Cardiac muscle cell (in vitro differentiated cells and primary cell): ENCODE measurements at regions not wholly inside any gene's neighbourhood (a gene's known extent, or its start where the extent isn't known, plus 50 kb on each side); places are given as distances from the start of the nearest gene placed in this dataset.

Experiments used
- DNase-seq, 2 donors: peaks; one replicate each; pipeline versions ENCODE4 v3.0.0 to v3.0.0-alpha.2; 2010 to 2017; ENCODE audit warnings: low read depth in 1 of 2, low spot score in 1 of 2
- H3K27ac ChIP-seq: fragments of 200-600 bp; sonication (generic); 2 replicates; pipeline ENCODE4 v1.5.1; 2016
- H3K27me3 ChIP-seq: fragments of 200-600 bp; sonication (generic); 2 replicates; pipeline ENCODE4 v1.6.0; 2016; ENCODE audit warnings: control low read depth
- H3K36me3 ChIP-seq: fragments of 200-600 bp; sonication (generic); 2 replicates; pipeline ENCODE4 v1.5.1; 2016; ENCODE audit warnings: control low read depth
- H3K4me1 ChIP-seq: fragments of 200-600 bp; sonication (generic); 2 replicates; pipeline ENCODE4 v1.8.1; 2017; ENCODE audit warnings: low read depth, mild to moderate bottlenecking, mixed run types
- H3K4me3 ChIP-seq: fragments of 200-600 bp; sonication (generic); 2 replicates; pipeline ENCODE4 v1.5.1; 2016; ENCODE audit warnings: mild to moderate bottlenecking
- H3K9me3 ChIP-seq: fragments of 200-600 bp; sonication (generic); 2 replicates; pipeline ENCODE4 v1.5.1; 2017; ENCODE audit warnings: low read depth, mild to moderate bottlenecking, control low read depth
- CTCF ChIP-seq: IDR thresholded peaks from 2 replicates; pipeline ENCODE4 v1.5.1; 2012; ENCODE audit warnings: low read depth, mild to moderate bottlenecking, low read length

GRCh38 chr14:51487848-51488247, 163.9 kb upstream of the FRMD6 start:
- no peak overlapping the region for H3K27ac ChIP-seq
- H3K4me1 ChIP-seq = no peaks in the 10 kb centered on the region
- no peaks in the 10 kb centered on the region for H3K9me3 ChIP-seq
- DNase-seq = peak in 1 of 2 donors; percentile 40
- no peaks in the 10 kb centered on the region for H3K27me3 ChIP-seq
- H3K36me3 ChIP-seq = no peaks in the 10 kb centered on the region
- TF ChIP-seq CTCF = no peak
- no peak overlapping the region for H3K4me3 ChIP-seq

GRCh38 chr14:51488569-51489220, 163.0 kb upstream of the FRMD6 start:
- Histone ChIP-seq H3K36me3 (no peaks in the 10 kb centered on the region), H3K9me3 (no peaks in the 10 kb centered on the region), H3K4me1 (no peaks in the 10 kb centered on the region), H3K27me3 (no peaks in the 10 kb centered on the region), H3K27ac (no peak overlapping the region), H3K4me3 (no peak overlapping the region)
- no peak for TF ChIP-seq CTCF
- DNase-seq = no peak

DNA sequence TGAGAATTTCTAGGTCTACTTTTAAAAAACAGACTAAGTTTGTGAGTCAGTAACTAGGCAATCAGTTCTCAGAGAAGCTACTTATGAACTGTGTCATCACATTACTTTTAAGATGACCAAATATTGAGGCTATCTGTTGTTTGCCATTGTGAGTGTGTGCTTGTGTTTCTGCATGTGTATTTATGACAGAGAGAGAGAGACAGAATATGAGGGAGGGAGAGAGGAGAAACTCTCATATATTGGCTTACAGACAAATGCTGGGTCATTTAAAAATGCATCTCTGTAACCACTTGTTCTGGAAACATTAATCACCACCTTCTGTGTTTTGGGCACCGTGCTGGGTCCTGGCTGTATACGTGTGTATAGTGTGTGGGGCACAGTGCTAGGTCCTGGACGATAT, 161.5 kb upstream of the FRMD6 start:
- no peaks in the 10 kb centered on the region for H3K36me3 ChIP-seq
- H3K4me3 ChIP-seq = no peak overlapping the region
- DNase-seq = no peak
- H3K27ac ChIP-seq = no peak overlapping the region
- no peaks in the 10 kb centered on the region for H3K27me3 ChIP-seq
- no peaks in the 10 kb centered on the region for H3K4me1 ChIP-seq
- no peaks in the 10 kb centered on the region for H3K9me3 ChIP-seq
- TF ChIP-seq CTCF = no peak

GRCh38 chr14:51491036-51491545, 160.6 kb upstream of the FRMD6 start:
- Histone ChIP-seq H3K27ac (no peak overlapping the region), H3K4me3 (no peak overlapping the region), H3K36me3 (no peaks in the 10 kb centered on the region), H3K4me1 (no peaks in the 10 kb centered on the region), H3K9me3 (no peaks in the 10 kb centered on the region), H3K27me3 (no peaks in the 10 kb centered on the region)
- no peak for DNase-seq
- TF ChIP-seq CTCF = no peak

DNA sequence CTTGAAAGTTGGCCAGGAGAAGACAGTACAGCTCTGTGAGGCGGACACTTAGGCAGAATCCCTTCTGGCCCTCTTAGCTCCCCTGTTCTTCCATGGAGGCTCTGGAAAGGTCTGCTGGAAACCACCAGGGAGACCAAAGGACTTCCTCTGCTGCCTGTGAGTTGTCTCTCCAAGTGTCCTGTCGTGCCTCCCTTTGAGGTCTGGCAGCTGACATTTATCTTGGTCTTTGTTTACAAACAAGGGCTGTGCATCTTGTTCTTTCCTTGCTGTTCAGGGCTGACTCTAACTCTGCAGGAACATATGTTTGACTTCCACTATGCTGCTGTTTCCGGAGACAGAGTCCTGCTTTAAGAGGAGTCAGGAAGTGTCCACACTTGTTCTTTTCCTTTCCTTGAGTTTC, 159.9 kb upstream of the FRMD6 start:
- no peak for DNase-seq
- Histone ChIP-seq H3K27ac (no peak overlapping the region), H3K27me3 (no peaks in the 10 kb centered on the region), H3K4me1 (no peaks in the 10 kb centered on the region), H3K9me3 (no peaks in the 10 kb centered on the region), H3K36me3 (no peaks in the 10 kb centered on the region), H3K4me3 (no peak overlapping the region)
- TF ChIP-seq CTCF = no peak
